Endothelial cell of umbilical vein (primary cell): ENCODE measurements at regions not wholly inside any gene's neighbourhood (a gene's known extent, or its start where the extent isn't known, plus 50 kb on each side); places are given as distances from the start of the nearest gene placed in this dataset.

Experiments used
- BruUV-seq: library from RNA; stranded (reverse); fragments of 400-500 nt; replicated peaks from 2 replicates; lab custom pipeline; 2021; lab: Mats Ljungman, UMichigan
- CTCF ChIA-PET: fragments of 300-600, 350-600 bp; sonication (Branson Sonifier 250); formaldehyde crosslinking; loops from one replicate; lab custom pipeline; 2021; ENCODE audit warnings: antibody characterized with exemption, inconsistent platforms; lab: Charles Lee
- POLR2A ChIA-PET: fragments of 300-600, 350-600 bp; sonication (Branson Sonifier 250); formaldehyde crosslinking; loops from one replicate; lab custom pipeline; 2021; ENCODE audit warnings: antibody characterized with exemption, inconsistent platforms; lab: Charles Lee
- DNase-seq: peaks from one replicate; pipeline ENCODE4 v3.0.0-alpha.2; 2011; ENCODE audit warnings: low read depth, low spot score
- FAIRE-seq: peaks from 2 replicates; lab custom pipeline; 2011; peaks lifted over from hg19 to GRCh38; lab: Jason Lieb, UNC
- H2AFZ ChIP-seq: 2 replicates; pipeline ENCODE4 v1.6.0; 2012; ENCODE audit warnings: low read depth, low read length, control low read depth, inconsistent platforms
- H3K27ac ChIP-seq: 2 replicates; pipeline ENCODE4 v1.5.1; 2011; ENCODE audit warnings: low read depth, mild to moderate bottlenecking, control low read depth, low read length, moderate library complexity; ENCODE audit not compliant: insufficient read depth
- H3K27me3 ChIP-seq, 2 experiments: 2 replicates each; pipeline versions ENCODE4 v1.6.0 to v1.6.1; 2011; ENCODE audit warnings: low read length in 2 of 2, mixed read lengths in 1 of 2; ENCODE audit not compliant: control insufficient read depth in 2 of 2, insufficient read depth in 2 of 2
- H3K36me3 ChIP-seq, 2 experiments: 2 replicates in 1 of 2; 3 replicates in 1 of 2; pipeline ENCODE4 v1.5.1; 2011; ENCODE audit warnings: low read length in 2 of 2, mild to moderate bottlenecking in 1 of 2, moderate library complexity in 1 of 2; ENCODE audit not compliant: control insufficient read depth in 2 of 2, insufficient read depth in 2 of 2; ENCODE audit errors: extremely low read depth in 1 of 2
- H3K4me1 ChIP-seq: 3 replicates; pipeline ENCODE4 v1.5.1; 2011; ENCODE audit warnings: mild to moderate bottlenecking, low read length; ENCODE audit not compliant: control insufficient read depth, insufficient read depth; ENCODE audit errors: extremely low read depth
- H3K4me2 ChIP-seq: 2 replicates; pipeline ENCODE4 v1.6.1; 2011; ENCODE audit warnings: low read length, control low read depth, mixed read lengths; ENCODE audit not compliant: insufficient read depth
- H3K4me3 ChIP-seq, 3 experiments: fragments of 200-600 bp in 1 of 3; sonication (generic), shearing (Covaris generic) in 1 of 3; replicated peaks in 1 of 3; 2 replicates each; pipeline ENCODE4 v1.5.1; 2011 to 2016; ENCODE audit warnings: control low read depth in 3 of 3, low read length in 3 of 3, mild to moderate bottlenecking in 2 of 3, inconsistent platforms in 1 of 3, low read depth in 1 of 3, moderate library complexity in 1 of 3; ENCODE audit not compliant: insufficient read depth in 1 of 3
- H3K79me2 ChIP-seq: 2 replicates; pipeline ENCODE4 v1.6.0; 2012; ENCODE audit warnings: low read length, inconsistent platforms; ENCODE audit not compliant: control insufficient read depth, insufficient read depth
- H3K9ac ChIP-seq: replicated peaks from 2 replicates; pipeline ENCODE3; 2011; ENCODE audit warnings: low read length, control low read depth; ENCODE audit not compliant: insufficient read depth; ENCODE audit errors: extremely low read depth
- H3K9me1 ChIP-seq: replicated peaks from 3 replicates; pipeline ENCODE4 v1.6.0; 2011; ENCODE audit warnings: mild to moderate bottlenecking, low read length; ENCODE audit not compliant: control insufficient read depth, insufficient read depth; ENCODE audit errors: extremely low read depth
- H3K9me3 ChIP-seq: replicated peaks from 2 replicates; pipeline ENCODE4 v1.5.1; 2012; ENCODE audit warnings: low read length, inconsistent platforms; ENCODE audit not compliant: control insufficient read depth, insufficient read depth
- H4K20me1 ChIP-seq: replicated peaks from 2 replicates; pipeline ENCODE3; 2011; ENCODE audit warnings: mild to moderate bottlenecking, low read length; ENCODE audit not compliant: control insufficient read depth, insufficient read depth; ENCODE audit errors: extremely low read depth
- EZH2 ChIP-seq: IDR thresholded peaks from 2 replicates; pipeline ENCODE4 v1.6.1; 2012; ENCODE audit warnings: borderline replicate concordance, low read depth, mild to moderate bottlenecking, moderate library complexity, low read length, inconsistent platforms; ENCODE audit not compliant: severe bottlenecking
- FOS ChIP-seq: IDR thresholded peaks from 2 replicates; pipeline ENCODE4 v1.6.1; 2011; ENCODE audit warnings: mild to moderate bottlenecking, low read length, moderate library complexity, borderline replicate concordance; ENCODE audit not compliant: insufficient read depth
- GATA2 ChIP-seq: IDR thresholded peaks from 2 replicates; pipeline ENCODE4 v1.7.0; 2011; ENCODE audit warnings: low read depth, mild to moderate bottlenecking, moderate library complexity, mixed read lengths, low read length; ENCODE audit not compliant: insufficient read length, insufficient read depth
- JUN ChIP-seq: IDR thresholded peaks from 2 replicates; pipeline ENCODE4 v1.6.1; 2011; ENCODE audit warnings: borderline replicate concordance, low read depth; ENCODE audit not compliant: insufficient read length, insufficient read depth
- MAX ChIP-seq: IDR thresholded peaks from 2 replicates; pipeline ENCODE4 v1.6.1; 2011; ENCODE audit not compliant: insufficient read depth, insufficient read length
- MYC ChIP-seq: IDR thresholded peaks from one replicate; pipeline ENCODE4 v1.6.1; 2011; ENCODE audit warnings: mild to moderate bottlenecking, low read depth, low read length
- POLR2A ChIP-seq: IDR thresholded peaks from 2 replicates; pipeline ENCODE4 v1.6.1; 2012; ENCODE audit warnings: low read depth, mild to moderate bottlenecking, control low read depth, low read length
- POLR2AphosphoS5 ChIP-seq: IDR thresholded peaks from 2 replicates; pipeline ENCODE4 v1.6.1; 2012; ENCODE audit warnings: low read depth, mild to moderate bottlenecking, control low read depth, low read length, moderate library complexity; ENCODE audit not compliant: insufficient read depth
- dilution Hi-C: fragments of 300-500 bp; cut with MboI; formaldehyde crosslinking; loops from one replicate; pipeline ENCODE4 v1.15.0; 2019; ENCODE audit warnings: low sequenced_read_pairs; ENCODE audit not compliant: extremely low pct_ligation_motif_present
- intact Hi-C: fragments of 100-400 bp; cut with micrococcal nuclease; formaldehyde crosslinking; loops from one replicate; pipeline ENCODE4 v1.10.0; 2022
- TF ChIP-seq, protein P1 (sequence below), 2 donors: IDR thresholded peaks; 1 replicate in 1 of 2; 2 replicates in 1 of 2; pipeline ENCODE4 v1.5.1; 2011; ENCODE audit warnings: low read length in 2 of 2, mild to moderate bottlenecking in 2 of 2, moderate library complexity in 2 of 2, control low read depth in 1 of 2, inconsistent platforms in 1 of 2, low read depth in 1 of 2; ENCODE audit not compliant: insufficient read depth in 1 of 2; ENCODE audit errors: extremely low read depth in 1 of 2

DNA sequence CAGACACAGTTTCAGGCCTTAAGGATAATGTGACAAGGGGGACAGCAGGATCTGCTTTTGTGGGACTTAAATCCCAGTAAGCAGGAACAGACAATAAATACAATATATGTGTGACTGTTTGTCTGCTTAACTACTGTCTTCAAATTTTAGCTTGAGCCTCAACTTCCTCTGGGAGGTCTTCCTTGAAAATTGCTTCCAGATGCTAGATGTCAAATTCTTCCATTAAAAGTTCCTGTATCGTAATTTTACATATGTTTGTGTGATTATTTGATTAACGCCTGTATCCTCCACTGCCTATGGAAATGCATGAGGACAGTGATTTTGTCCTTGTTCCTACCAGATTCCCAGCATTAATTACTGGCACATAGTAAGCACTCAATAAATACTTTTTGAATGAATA lies 385.5 kb downstream of the NDFIP2 start:
- Histone ChIP-seq H3K9ac (no peak overlapping the region), H3K79me2 (no peaks in the 10 kb centered on the region), H3K4me1 (peaks cover 11% of the 10 kb centered on the region), H3K9me1 (no peaks in the 10 kb centered on the region), H3K4me2 (no peak overlapping the region), H3K27me3 (no peaks in the 10 kb centered on the region), H3K9me3 (no peaks in the 10 kb centered on the region), H3K27ac (no peak overlapping the region), H3K4me3 (no peak overlapping the region), H4K20me1 (no peaks in the 10 kb centered on the region), H2AFZ (no peak overlapping the region), H3K36me3 (no peaks in the 10 kb centered on the region)
- POLR2A ChIA-PET: no interaction called here
- intact Hi-C loops: no loop called here
- DNase-seq (no peak), FAIRE-seq (no peak)
- CTCF ChIA-PET: no interaction called here
- TF ChIP-seq POLR2AphosphoS5 (no peak), EZH2 (no peak), MYC (no peak), POLR2A (no peak), GATA2 (no peak)
- dilution Hi-C loops: no loop called here
- no TSS peak for BruUV-seq

DNA sequence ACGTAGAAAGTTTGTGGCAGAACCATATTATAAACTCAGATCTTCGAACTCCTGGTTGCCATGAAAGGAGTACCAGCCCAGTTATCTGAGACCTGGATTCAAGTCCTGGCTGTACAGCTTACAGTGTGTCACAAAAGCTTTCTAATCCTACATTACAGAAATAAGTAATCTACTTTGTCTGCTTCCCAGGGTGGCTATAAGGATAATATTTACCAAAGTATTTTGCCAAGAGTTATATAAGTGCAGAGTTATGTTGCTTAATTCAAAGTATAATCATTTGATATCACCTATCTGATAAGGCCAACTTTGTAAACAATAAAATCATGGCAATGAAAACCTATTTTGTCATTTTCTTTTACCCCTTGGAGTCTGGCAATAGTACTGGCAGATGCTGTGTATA lies 381.6 kb downstream of the NDFIP2 start:
- H3K27ac ChIP-seq: no peak overlapping the region
- no peaks in the 10 kb centered on the region for H3K36me3 ChIP-seq
- ChIA-PET POLR2A (no interaction called here), CTCF (interaction anchor here (1.1 to 1.2 kb wide), 2 partner anchors 68 to 74 kb away, joined by 3 read pairs; no protein-coding TSS in a partner anchor)
- intact Hi-C loops (no loop called here), dilution Hi-C loops (no loop called here)
- no peaks in the 10 kb centered on the region for H3K9me3 ChIP-seq
- H3K4me2 ChIP-seq: no peak overlapping the region
- H2AFZ ChIP-seq: no peak overlapping the region
- H3K79me2 ChIP-seq: no peaks in the 10 kb centered on the region
- no peak overlapping the region for H3K4me3 ChIP-seq
- BruUV-seq: no TSS peak
- no peaks in the 10 kb centered on the region for H3K9me1 ChIP-seq
- no peaks in the 10 kb centered on the region for H3K27me3 ChIP-seq
- H3K9ac ChIP-seq: no peak overlapping the region
- H4K20me1 ChIP-seq: no peaks in the 10 kb centered on the region
- FAIRE-seq (no peak), DNase-seq (no peak)
- TF ChIP-seq POLR2AphosphoS5 (no peak), POLR2A (no peak), GATA2 (no peak), JUN (no peak), MAX (no peak), EZH2 (no peak), MYC (no peak), FOS (no peak)
- TF ChIP-seq, protein P1, sequence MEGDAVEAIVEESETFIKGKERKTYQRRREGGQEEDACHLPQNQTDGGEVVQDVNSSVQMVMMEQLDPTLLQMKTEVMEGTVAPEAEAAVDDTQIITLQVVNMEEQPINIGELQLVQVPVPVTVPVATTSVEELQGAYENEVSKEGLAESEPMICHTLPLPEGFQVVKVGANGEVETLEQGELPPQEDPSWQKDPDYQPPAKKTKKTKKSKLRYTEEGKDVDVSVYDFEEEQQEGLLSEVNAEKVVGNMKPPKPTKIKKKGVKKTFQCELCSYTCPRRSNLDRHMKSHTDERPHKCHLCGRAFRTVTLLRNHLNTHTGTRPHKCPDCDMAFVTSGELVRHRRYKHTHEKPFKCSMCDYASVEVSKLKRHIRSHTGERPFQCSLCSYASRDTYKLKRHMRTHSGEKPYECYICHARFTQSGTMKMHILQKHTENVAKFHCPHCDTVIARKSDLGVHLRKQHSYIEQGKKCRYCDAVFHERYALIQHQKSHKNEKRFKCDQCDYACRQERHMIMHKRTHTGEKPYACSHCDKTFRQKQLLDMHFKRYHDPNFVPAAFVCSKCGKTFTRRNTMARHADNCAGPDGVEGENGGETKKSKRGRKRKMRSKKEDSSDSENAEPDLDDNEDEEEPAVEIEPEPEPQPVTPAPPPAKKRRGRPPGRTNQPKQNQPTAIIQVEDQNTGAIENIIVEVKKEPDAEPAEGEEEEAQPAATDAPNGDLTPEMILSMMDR (IDR thresholded peaks at IDR 0.05; ENCODE audit: extremely low read depth in 1 of 2, insufficient read depth in 1 of 2, low read depth in 1 of 2, low read length in 2 of 2): no peak
- no peaks in the 10 kb centered on the region for H3K4me1 ChIP-seq
